H1 (cell line): ENCODE measurements at regions not wholly inside any gene's neighbourhood (a gene's known extent, or its start where the extent isn't known, plus 50 kb on each side); places are given as distances from the start of the nearest gene placed in this dataset.

Source experiments
- EZH2 ChIP-seq: fragments of 200-600 bp; sonication (generic); IDR thresholded peaks from 2 replicates; pipeline ENCODE4 v1.7.1; 2012; ENCODE audit warnings: low read depth, mild to moderate bottlenecking, moderate library complexity, low read length, inconsistent platforms; ENCODE audit not compliant: severe bottlenecking
- JUND ChIP-seq: IDR thresholded peaks from 2 replicates; pipeline ENCODE4 v1.6.1; 2011; ENCODE audit warnings: mild to moderate bottlenecking, improper control_type of control experiment, low read length
- KDM1A ChIP-seq: fragments of 200-600, 300-600 bp; sonication (generic); IDR thresholded peaks from 2 replicates; pipeline ENCODE4 v1.7.1; 2016; ENCODE audit warnings: mild to moderate bottlenecking, low read length, borderline replicate concordance
- POLR2A ChIP-seq, 2 experiments: IDR thresholded peaks; 1 replicate in 1 of 2; 2 replicates in 1 of 2; pipeline ENCODE4 v1.6.1; 2011; ENCODE audit warnings: low read depth in 2 of 2, low read length in 2 of 2, mild to moderate bottlenecking in 2 of 2; ENCODE audit errors: control extremely low read depth in 1 of 2
- RAD21 ChIP-seq, 2 experiments: IDR thresholded peaks in 1 of 2; conservative IDR thresholded peaks in 1 of 2; 2 replicates each; pipeline ENCODE4 v1.6.1; 2011; ENCODE audit warnings: low read depth in 2 of 2, low read length in 2 of 2, improper control_type of control experiment in 1 of 2, inconsistent platforms in 1 of 2, mild to moderate bottlenecking in 1 of 2, moderate library complexity in 1 of 2
- SP1 ChIP-seq: IDR thresholded peaks from 2 replicates; pipeline ENCODE4 v1.6.1; 2011; ENCODE audit warnings: low read depth, low read length
- TAF1 ChIP-seq: IDR thresholded peaks from 2 replicates; pipeline ENCODE4 v1.6.1; 2011; ENCODE audit warnings: mild to moderate bottlenecking, low read depth, low read length
- TBP ChIP-seq: IDR thresholded peaks from 2 replicates; pipeline ENCODE4 v1.6.1; 2011; ENCODE audit warnings: low read depth, low read length, improper control_type of control experiment
- TF ChIP-seq, protein P1 (sequence below), 3 experiments: IDR thresholded peaks; 1 replicate in 2 of 3; 2 replicates in 1 of 3; pipeline versions ENCODE4 v1.5.1 to v1.6.1; 2011; ENCODE audit warnings: low read length in 3 of 3, mild to moderate bottlenecking in 3 of 3, inconsistent platforms in 2 of 3, low read depth in 1 of 3, moderate library complexity in 1 of 3; ENCODE audit not compliant: insufficient read depth in 1 of 3; ENCODE audit errors: control extremely low read depth in 1 of 3
- TF ChIP-seq, protein P2 (sequence below): IDR thresholded peaks from 2 replicates; pipeline ENCODE4 v1.6.1; 2012; ENCODE audit warnings: inconsistent platforms

DNA sequence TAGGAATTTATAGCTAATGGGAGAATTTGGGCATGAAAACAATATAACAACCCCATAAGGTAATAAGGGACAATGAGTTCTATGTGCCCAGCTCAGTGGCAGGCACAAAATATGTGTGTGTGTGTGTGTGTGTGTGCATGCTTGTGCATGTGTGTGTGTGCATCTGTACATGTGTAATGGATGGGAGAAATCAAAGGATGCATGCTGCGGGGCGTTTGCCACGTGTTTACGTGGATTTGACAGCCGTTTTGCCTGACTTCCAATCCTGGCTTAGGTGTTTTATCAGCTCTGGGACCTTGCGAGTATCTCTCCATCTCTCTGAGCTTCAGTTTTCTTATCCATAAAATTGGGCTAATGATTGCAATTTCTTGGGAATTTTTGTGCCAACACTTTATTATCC, 108.4 kb downstream of the IRX5 start:
- TF ChIP-seq SP1 = no peak
- TF ChIP-seq TAF1 = no peak
- no peak for TF ChIP-seq POLR2A (IDR thresholded peaks at IDR 0.05; ENCODE audit: control extremely low read depth in 1 of 2, low read depth in 2 of 2, low read length in 2 of 2)
- TF ChIP-seq RAD21 (IDR thresholded peaks at IDR 0.05 in 1 of 2, conservative IDR thresholded peaks at IDR 0.05 in 1 of 2; ENCODE audit: low read depth in 2 of 2, low read length in 2 of 2) = no peak
- TF ChIP-seq KDM1A = no peak
- TF ChIP-seq, protein P1, sequence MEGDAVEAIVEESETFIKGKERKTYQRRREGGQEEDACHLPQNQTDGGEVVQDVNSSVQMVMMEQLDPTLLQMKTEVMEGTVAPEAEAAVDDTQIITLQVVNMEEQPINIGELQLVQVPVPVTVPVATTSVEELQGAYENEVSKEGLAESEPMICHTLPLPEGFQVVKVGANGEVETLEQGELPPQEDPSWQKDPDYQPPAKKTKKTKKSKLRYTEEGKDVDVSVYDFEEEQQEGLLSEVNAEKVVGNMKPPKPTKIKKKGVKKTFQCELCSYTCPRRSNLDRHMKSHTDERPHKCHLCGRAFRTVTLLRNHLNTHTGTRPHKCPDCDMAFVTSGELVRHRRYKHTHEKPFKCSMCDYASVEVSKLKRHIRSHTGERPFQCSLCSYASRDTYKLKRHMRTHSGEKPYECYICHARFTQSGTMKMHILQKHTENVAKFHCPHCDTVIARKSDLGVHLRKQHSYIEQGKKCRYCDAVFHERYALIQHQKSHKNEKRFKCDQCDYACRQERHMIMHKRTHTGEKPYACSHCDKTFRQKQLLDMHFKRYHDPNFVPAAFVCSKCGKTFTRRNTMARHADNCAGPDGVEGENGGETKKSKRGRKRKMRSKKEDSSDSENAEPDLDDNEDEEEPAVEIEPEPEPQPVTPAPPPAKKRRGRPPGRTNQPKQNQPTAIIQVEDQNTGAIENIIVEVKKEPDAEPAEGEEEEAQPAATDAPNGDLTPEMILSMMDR (IDR thresholded peaks at IDR 0.05; ENCODE audit: control extremely low read depth in 1 of 3, insufficient read depth in 1 of 3, low read depth in 1 of 3, low read length in 3 of 3) = no peak
- no peak for TF ChIP-seq JUND
- TF ChIP-seq EZH2 = no peak
- TF ChIP-seq, protein P2, sequence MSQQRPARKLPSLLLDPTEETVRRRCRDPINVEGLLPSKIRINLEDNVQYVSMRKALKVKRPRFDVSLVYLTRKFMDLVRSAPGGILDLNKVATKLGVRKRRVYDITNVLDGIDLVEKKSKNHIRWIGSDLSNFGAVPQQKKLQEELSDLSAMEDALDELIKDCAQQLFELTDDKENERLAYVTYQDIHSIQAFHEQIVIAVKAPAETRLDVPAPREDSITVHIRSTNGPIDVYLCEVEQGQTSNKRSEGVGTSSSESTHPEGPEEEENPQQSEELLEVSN = no peak
- no peak for TF ChIP-seq TBP
